ENCODE measurements at regions not wholly inside any gene's neighbourhood (a gene's known extent, or its start where the extent isn't known, plus 50 kb on each side); places are given as distances from the start of the nearest gene placed in this dataset.

DNA sequence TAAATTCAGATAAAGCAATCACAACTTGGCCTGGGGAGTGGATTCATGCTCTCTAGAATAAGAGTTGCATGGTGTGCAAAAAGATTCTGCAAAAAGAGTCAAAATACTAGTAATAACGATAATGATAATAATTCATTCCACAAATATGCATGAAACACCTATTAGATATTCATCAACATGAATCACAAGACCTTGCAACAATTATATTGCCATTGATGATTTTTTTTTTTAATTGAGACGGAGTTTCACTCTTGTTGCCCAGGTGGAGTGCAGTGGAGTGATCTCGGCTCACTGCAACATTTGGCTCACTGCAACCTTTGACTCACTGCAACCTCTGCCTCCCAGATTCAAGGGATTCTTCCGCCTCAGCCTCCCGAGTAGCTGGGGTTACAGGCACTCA lies 109.2 kb upstream of the FLRT2 start:
- DNase-seq (ENCODE audit: low read depth), result no peak
- H3K4me3 ChIP-seq (ENCODE audit: low read depth, low read length), result no peak overlapping the region
- TF ChIP-seq, protein P1, sequence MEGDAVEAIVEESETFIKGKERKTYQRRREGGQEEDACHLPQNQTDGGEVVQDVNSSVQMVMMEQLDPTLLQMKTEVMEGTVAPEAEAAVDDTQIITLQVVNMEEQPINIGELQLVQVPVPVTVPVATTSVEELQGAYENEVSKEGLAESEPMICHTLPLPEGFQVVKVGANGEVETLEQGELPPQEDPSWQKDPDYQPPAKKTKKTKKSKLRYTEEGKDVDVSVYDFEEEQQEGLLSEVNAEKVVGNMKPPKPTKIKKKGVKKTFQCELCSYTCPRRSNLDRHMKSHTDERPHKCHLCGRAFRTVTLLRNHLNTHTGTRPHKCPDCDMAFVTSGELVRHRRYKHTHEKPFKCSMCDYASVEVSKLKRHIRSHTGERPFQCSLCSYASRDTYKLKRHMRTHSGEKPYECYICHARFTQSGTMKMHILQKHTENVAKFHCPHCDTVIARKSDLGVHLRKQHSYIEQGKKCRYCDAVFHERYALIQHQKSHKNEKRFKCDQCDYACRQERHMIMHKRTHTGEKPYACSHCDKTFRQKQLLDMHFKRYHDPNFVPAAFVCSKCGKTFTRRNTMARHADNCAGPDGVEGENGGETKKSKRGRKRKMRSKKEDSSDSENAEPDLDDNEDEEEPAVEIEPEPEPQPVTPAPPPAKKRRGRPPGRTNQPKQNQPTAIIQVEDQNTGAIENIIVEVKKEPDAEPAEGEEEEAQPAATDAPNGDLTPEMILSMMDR (IDR thresholded peaks at IDR 0.05; ENCODE audit: low read depth, low read length), result no peak
- TF ChIP-seq POLR2A (IDR thresholded peaks at IDR 0.05; ENCODE audit: extremely low read depth, insufficient read length) (no peak), MYC (IDR thresholded peaks at IDR 0.05; ENCODE audit: low read depth, low read length) (no peak)
- TF ChIP-seq, protein P2, sequence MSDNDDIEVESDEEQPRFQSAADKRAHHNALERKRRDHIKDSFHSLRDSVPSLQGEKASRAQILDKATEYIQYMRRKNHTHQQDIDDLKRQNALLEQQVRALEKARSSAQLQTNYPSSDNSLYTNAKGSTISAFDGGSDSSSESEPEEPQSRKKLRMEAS (IDR thresholded peaks at IDR 0.05; ENCODE audit: low read depth, low read length), result no peak

DNA sequence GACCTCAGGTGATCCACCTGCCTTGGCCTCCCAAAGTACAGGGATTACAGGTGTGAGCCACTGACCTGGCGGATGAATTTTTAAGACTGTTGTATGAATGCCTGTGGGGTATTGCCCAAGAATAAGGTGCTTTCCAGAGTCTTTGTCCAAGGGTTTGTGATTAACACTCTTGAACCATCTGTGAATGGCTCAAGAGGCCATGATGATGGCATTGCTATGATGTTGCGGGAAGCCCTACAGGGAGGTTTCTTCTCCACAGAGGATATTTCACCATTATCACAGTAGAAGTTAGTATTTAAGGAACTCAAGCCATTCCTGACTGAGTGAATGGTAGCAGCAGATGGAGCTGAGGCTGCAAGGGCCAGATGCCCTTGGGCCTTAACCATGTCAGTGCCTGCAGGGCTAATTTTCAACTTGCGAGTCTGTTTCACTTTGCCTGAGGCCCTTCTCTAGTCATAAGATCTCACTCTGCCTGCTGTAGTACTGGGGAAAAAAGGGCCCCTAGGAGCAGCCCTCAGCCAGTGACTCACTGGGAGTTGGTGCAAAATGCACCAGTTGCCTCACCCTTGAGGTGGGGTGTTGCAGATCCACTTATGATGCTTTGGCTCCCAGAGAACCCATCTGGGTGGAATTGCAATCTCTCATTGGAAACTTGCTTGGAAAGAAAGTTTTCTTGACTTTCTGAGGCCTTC lies 108.6 kb upstream of the FLRT2 start:
- TF ChIP-seq MYC (IDR thresholded peaks at IDR 0.05; ENCODE audit: low read depth, low read length) (no peak), POLR2A (IDR thresholded peaks at IDR 0.05; ENCODE audit: extremely low read depth, insufficient read length) (no peak)
- TF ChIP-seq, protein P1 (IDR thresholded peaks at IDR 0.05; ENCODE audit: low read depth, low read length), result no peak
- TF ChIP-seq, protein P2 (IDR thresholded peaks at IDR 0.05; ENCODE audit: low read depth, low read length), result no peak
- H3K4me3 ChIP-seq (ENCODE audit: low read depth, low read length), result no peak overlapping the region
- peak; percentile 14 for DNase-seq (ENCODE audit: low read depth)

DNA sequence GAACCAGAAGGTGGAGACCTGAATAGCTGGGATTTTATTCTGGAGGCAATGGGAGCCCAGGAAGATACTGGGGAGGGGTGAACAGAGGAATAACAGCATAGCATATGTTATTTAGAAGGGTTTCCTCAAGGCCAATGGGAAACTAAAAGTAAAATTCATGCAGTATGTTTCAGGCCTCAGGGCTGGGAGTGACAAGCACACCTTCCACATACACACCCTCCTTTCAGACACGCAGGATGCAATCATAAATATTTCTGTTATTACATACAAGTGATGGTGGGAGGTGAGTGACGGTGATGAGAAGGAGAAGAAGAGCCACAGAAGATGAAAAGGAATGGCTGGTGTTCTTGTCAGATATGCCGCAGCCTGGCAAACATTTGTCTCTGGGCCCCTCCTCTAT lies 106.1 kb upstream of the FLRT2 start:
- TF ChIP-seq, protein P2 (IDR thresholded peaks at IDR 0.05; ENCODE audit: low read depth, low read length), result no peak
- no peak for TF ChIP-seq MYC (IDR thresholded peaks at IDR 0.05; ENCODE audit: low read depth, low read length)
- no peak for TF ChIP-seq POLR2A (IDR thresholded peaks at IDR 0.05; ENCODE audit: extremely low read depth, insufficient read length)
- TF ChIP-seq, protein P1 (IDR thresholded peaks at IDR 0.05; ENCODE audit: low read depth, low read length), result no peak
- no peak overlapping the region for H3K4me3 ChIP-seq (ENCODE audit: low read depth, low read length)
- no peak for DNase-seq (ENCODE audit: low read depth)

DNA sequence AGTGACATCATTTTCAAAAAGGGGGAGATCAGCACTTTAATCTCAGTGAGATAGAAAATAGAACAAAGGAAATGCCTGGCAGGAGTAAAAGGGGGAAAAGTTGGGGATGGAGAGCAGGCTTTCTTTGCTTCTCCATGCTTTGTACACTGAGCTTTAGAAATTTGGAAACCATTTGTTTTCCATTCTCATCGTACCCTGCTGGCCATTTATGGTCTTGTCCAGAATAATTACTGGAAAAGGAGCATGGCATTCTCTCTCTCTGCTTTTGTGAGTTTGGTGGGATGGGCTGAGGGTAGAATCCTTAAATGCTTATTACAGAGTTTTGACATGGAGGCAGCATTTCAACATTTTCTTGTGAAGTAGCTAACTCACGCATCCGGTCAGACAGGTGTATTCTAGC lies 104.4 kb upstream of the FLRT2 start:
- H3K4me3 ChIP-seq (ENCODE audit: low read depth, low read length), result no peak overlapping the region
- TF ChIP-seq, protein P1 (IDR thresholded peaks at IDR 0.05; ENCODE audit: low read depth, low read length), result no peak
- no peak for TF ChIP-seq POLR2A (IDR thresholded peaks at IDR 0.05; ENCODE audit: extremely low read depth, insufficient read length)
- TF ChIP-seq, protein P2 (IDR thresholded peaks at IDR 0.05; ENCODE audit: low read depth, low read length), result no peak
- TF ChIP-seq MYC (IDR thresholded peaks at IDR 0.05; ENCODE audit: low read depth, low read length), result no peak
- no peak for DNase-seq (ENCODE audit: low read depth)

DNA sequence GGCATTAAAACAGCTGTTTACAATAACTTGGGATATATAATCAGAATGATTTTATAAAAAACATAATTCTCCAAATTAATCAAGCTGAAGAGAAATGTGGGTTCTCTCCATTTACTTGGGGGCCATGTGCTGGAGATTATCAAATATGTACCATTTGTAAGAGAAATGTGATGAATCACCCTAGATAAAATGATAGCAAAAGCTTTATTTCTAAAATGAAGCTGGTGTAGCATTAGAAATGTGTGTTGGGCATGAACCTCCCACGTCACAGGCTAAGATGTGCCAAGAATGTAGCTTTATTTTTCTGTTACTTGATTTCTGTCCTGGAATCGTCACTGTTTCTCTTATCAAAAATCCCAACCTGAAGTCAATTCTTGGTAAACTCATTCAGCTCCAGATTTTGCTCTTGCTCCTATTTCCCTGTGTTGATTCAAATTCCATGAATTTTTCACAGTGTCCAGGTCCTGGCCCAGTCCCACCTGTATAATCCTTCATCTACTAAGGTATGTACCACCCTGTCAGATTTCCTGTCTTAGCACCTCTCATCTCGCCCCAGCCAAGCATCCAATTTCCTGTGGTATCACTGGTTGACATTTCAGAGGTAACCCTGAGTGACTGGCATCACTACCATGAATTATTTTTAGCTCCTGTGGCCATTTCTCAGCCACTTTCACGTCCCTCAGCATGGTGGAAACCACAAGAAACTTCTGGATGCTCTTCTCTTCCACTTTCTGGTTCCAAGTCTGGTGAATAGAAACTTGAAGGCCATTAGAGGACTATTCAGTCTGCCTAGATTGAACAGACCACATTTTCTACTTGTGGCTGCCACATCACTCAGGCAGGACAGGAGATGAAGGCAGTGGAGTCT lies 103.6 kb upstream of the FLRT2 start:
- TF ChIP-seq, protein P2 (IDR thresholded peaks at IDR 0.05; ENCODE audit: low read depth, low read length), result no peak
- no peak for TF ChIP-seq MYC (IDR thresholded peaks at IDR 0.05; ENCODE audit: low read depth, low read length)
- TF ChIP-seq POLR2A (IDR thresholded peaks at IDR 0.05; ENCODE audit: extremely low read depth, insufficient read length), result no peak
- TF ChIP-seq, protein P1 (IDR thresholded peaks at IDR 0.05; ENCODE audit: low read depth, low read length), result no peak
- DNase-seq (ENCODE audit: low read depth), result no peak
- H3K4me3 ChIP-seq (ENCODE audit: low read depth, low read length), result no peak overlapping the region

Measured in NB4 (cell line).